Uterus (tissue), 3 donors: ENCODE measurements at regions not wholly inside any gene's neighbourhood (a gene's known extent, or its start where the extent isn't known, plus 50 kb on each side); places are given as distances from the start of the nearest gene placed in this dataset.

Source experiments
- DNase-seq, 2 donors: peaks; one replicate each; pipeline ENCODE4 v3.0.0-alpha.2; 2019 to 2020
- H3K27ac ChIP-seq, 2 donors: fragments of 200-600 bp; sonication (generic); 1 replicate in 1 of 2; 2 replicates in 1 of 2; pipeline ENCODE4 v1.5.1; 2016 to 2018
- H3K27me3 ChIP-seq, 2 donors: fragments of 200-600 bp; sonication (generic); one replicate each; pipeline ENCODE4 v1.5.1; 2018 to 2019; ENCODE audit warnings: control low read depth in 1 of 2
- H3K36me3 ChIP-seq, 2 donors: fragments of 200-600 bp; sonication (generic); one replicate each; pipeline ENCODE4 v1.5.1; 2019; ENCODE audit warnings: control low read depth in 1 of 2
- H3K4me1 ChIP-seq, 2 donors: fragments of 200-600 bp; sonication (generic); one replicate each; pipeline ENCODE4 v1.5.1; 2018 to 2019; ENCODE audit warnings: control low read depth in 1 of 2
- H3K4me3 ChIP-seq, 2 donors: fragments of 200-600 bp; sonication (generic); 1 replicate in 1 of 2; 2 replicates in 1 of 2; pipeline ENCODE4 v1.5.1; 2018 to 2019; ENCODE audit warnings: mild to moderate bottlenecking in 1 of 2
- H3K9me3 ChIP-seq, 2 donors: fragments of 200-600 bp; sonication (generic); one replicate each; pipeline ENCODE4 v1.5.1; 2019; ENCODE audit warnings: control low read depth in 1 of 2
- CTCF ChIP-seq, 4 experiments: fragments of 200-600 bp in 2 of 4; fragments of 450-650 bp in 2 of 4; sonication (generic) in 2 of 4; IDR thresholded peaks; one replicate each; pipeline ENCODE4 v1.5.1; 2016 to 2019; ENCODE audit warnings: antibody characterized with exemption in 4 of 4, mild to moderate bottlenecking in 2 of 4, moderate library complexity in 1 of 4
- POLR2A ChIP-seq, 2 donors: fragments of 450-650 bp; IDR thresholded peaks; one replicate each; pipeline ENCODE4 v1.6.1; 2016; ENCODE audit warnings: antibody characterized with exemption in 2 of 2, mild to moderate bottlenecking in 1 of 2, moderate library complexity in 1 of 2
- intact Hi-C: fragments of 100-400 bp; cut with DNase I; formaldehyde crosslinking; loops from one replicate; pipeline ENCODE4 v1.15.1; 2023; ENCODE audit warnings: low total_unique reads
- donor health status: DM: yes; HTN: yes; CAD: no.

GRCh38 chr5:171555160-171555559, 135.7 kb downstream of the FGF18 start:
- intact Hi-C loops: no loop called here
- no peaks in the 10 kb centered on the region for H3K9me3 ChIP-seq
- H3K36me3 ChIP-seq: no peaks in the 10 kb centered on the region
- no peak overlapping the region for H3K4me3 ChIP-seq
- H3K4me1 ChIP-seq: no peaks in the 10 kb centered on the region
- no peaks in the 10 kb centered on the region for H3K27me3 ChIP-seq
- no peak for TF ChIP-seq CTCF (IDR thresholded peaks at IDR 0.05)
- TF ChIP-seq POLR2A (IDR thresholded peaks at IDR 0.05): no peak
- no peak for DNase-seq
- no peak overlapping the region for H3K27ac ChIP-seq

GRCh38 chr5:171562822-171563221, 143.4 kb downstream of the FGF18 start:
- no peaks in the 10 kb centered on the region for H3K27me3 ChIP-seq
- intact Hi-C loops: no loop called here
- H3K4me3 ChIP-seq: no peak overlapping the region

GRCh38 chr5:171568389-171568788, 148.9 kb downstream of the FGF18 start:
- DNase-seq: no peak
- Histone ChIP-seq H3K4me3 (no peak overlapping the region), H3K36me3 (no peaks in the 10 kb centered on the region), H3K27me3 (no peaks in the 10 kb centered on the region), H3K9me3 (peaks cover 0 to 7% of the 10 kb centered on the region in 2 donors), H3K27ac (no peak overlapping the region), H3K4me1 (no peaks in the 10 kb centered on the region)
- intact Hi-C loops: no loop called here
- TF ChIP-seq POLR2A (IDR thresholded peaks at IDR 0.05): no peak
- TF ChIP-seq CTCF (IDR thresholded peaks at IDR 0.05): no peak

More at GRCh38 chr5:171562822-171563221, 143.4 kb downstream of the FGF18 start:
- no peak for TF ChIP-seq POLR2A (IDR thresholded peaks at IDR 0.05)
- no peak for TF ChIP-seq CTCF (IDR thresholded peaks at IDR 0.05)
- Histone ChIP-seq H3K27ac (no peak overlapping the region), H3K36me3 (no peaks in the 10 kb centered on the region), H3K9me3 (no peaks in the 10 kb centered on the region), H3K4me1 (no peaks in the 10 kb centered on the region)
- no peak for DNase-seq

GRCh38 chr5:171569065-171569712, 149.7 kb downstream of the FGF18 start:
- no peak overlapping the region for H3K27ac ChIP-seq
- intact Hi-C loops: no loop called here
- no peaks in the 10 kb centered on the region for H3K4me1 ChIP-seq
- no peaks in the 10 kb centered on the region for H3K36me3 ChIP-seq
- no peak overlapping the region for H3K4me3 ChIP-seq
- H3K27me3 ChIP-seq: no peaks in the 10 kb centered on the region
- no peak for DNase-seq
- TF ChIP-seq POLR2A (IDR thresholded peaks at IDR 0.05) (no peak), CTCF (IDR thresholded peaks at IDR 0.05) (no peak)
- H3K9me3 ChIP-seq: peaks cover 0 to 7% of the 10 kb centered on the region in 2 donors

- H3K27ac ChIP-seq: no peak overlapping the region
- no peaks in the 10 kb centered on the region for H3K36me3 ChIP-seq
- H3K4me3 ChIP-seq: no peak overlapping the region
- TF ChIP-seq POLR2A (IDR thresholded peaks at IDR 0.05) (no peak), CTCF (IDR thresholded peaks at IDR 0.05) (no peak)
- intact Hi-C loops: no loop called here
- H3K27me3 ChIP-seq: no peaks in the 10 kb centered on the region
- no peaks in the 10 kb centered on the region for H3K4me1 ChIP-seq
- no peak for DNase-seq
- peaks cover 0 to 7% of the 10 kb centered on the region in 2 donors for H3K9me3 ChIP-seq
These were observed 150.9 kb downstream of the FGF18 start for GRCh38 chr5:171570244-171570825.
